Motor neuron (in vitro differentiated cells): ENCODE measurements at regions not wholly inside any gene's neighbourhood (a gene's known extent, or its start where the extent isn't known, plus 50 kb on each side); places are given as distances from the start of the nearest gene placed in this dataset.

Experiments
- ATAC-seq, 8 experiments: fragments of 200-7000 bp; cut with Tn5 transposase; replicated peaks in 6 of 8; 2 replicates each; pipeline ENCODE4 v1.8.0; 2021; ENCODE audit warnings: mild to moderate bottlenecking in 8 of 8, moderate library complexity in 8 of 8
- H3K27ac ChIP-seq, 2 donors: fragments of 250-450 bp; sonication (Bioruptor Pico); 2 replicates each; pipeline ENCODE4 v1.9.0; 2021; ENCODE audit warnings: antibody characterized with exemption in 2 of 2, mild to moderate bottlenecking in 2 of 2, moderate library complexity in 1 of 2
- H3K4me1 ChIP-seq, 2 donors: fragments of 250-450 bp; sonication (Bioruptor Pico); replicated peaks in 1 of 2; 2 replicates each; pipeline ENCODE4 v1.6.1; 2021; ENCODE audit warnings: antibody characterized with exemption in 2 of 2, mild to moderate bottlenecking in 2 of 2, moderate library complexity in 1 of 2
- H3K4me3 ChIP-seq, 5 donors: fragments of 250-450 bp; sonication (Bioruptor Pico); 2 replicates each; pipeline ENCODE4 v1.9.0; 2021; ENCODE audit warnings: antibody characterized with exemption in 5 of 5, mild to moderate bottlenecking in 5 of 5, moderate library complexity in 4 of 5
- WGBS, 10 experiments: fragments of 450-650 bp; shearing (Covaris generic); methylation state at CpG; one replicate each; pipeline ENCODE4 v1.0.0; 2022; 5-methylcytosine and 5-hydroxymethylcytosine counted together
- in situ Hi-C, 9 experiments: fragments of 400-800 bp; cut with MboI; loops; one replicate each; pipeline ENCODE4 v1.15.0; 2021; ENCODE audit warnings: low sequenced_read_pairs in 9 of 9, low pct_unique_long_range_greater_than_20kb in 2 of 9; ENCODE audit not compliant: unreplicated experiment in 9 of 9

DNA sequence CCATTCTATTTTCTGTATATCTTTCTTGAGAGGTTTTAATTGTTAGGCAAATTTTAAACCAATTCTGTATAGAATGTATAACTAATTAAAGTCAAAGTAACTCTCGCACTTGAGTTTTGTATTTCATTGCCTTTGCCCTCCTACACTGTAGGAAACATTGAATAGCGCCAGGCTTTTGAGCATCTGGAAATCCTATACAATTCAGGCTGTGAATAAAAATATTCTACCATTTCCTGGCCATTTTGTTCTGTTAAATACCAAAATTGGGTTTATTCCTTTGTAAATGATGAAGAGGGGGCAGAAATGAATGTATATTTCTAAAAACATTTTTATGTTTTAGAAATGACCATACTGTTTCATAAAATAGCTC is 571.8 kb upstream of the CLINT1 start:
- no peak overlapping the region for H3K4me3 ChIP-seq
- in situ Hi-C loops = no loop called here
- 55 to 100% (median 95%) methylated on average over 1 to 2 of the region's 2 CpGs; no CpG with 5 or more reads in 1 of the 10 experiments for WGBS, 10 experiments
- H3K27ac ChIP-seq = no peak overlapping the region
- no peaks in the 10 kb centered on the region for H3K4me1 ChIP-seq
- ATAC-seq = no peak

DNA sequence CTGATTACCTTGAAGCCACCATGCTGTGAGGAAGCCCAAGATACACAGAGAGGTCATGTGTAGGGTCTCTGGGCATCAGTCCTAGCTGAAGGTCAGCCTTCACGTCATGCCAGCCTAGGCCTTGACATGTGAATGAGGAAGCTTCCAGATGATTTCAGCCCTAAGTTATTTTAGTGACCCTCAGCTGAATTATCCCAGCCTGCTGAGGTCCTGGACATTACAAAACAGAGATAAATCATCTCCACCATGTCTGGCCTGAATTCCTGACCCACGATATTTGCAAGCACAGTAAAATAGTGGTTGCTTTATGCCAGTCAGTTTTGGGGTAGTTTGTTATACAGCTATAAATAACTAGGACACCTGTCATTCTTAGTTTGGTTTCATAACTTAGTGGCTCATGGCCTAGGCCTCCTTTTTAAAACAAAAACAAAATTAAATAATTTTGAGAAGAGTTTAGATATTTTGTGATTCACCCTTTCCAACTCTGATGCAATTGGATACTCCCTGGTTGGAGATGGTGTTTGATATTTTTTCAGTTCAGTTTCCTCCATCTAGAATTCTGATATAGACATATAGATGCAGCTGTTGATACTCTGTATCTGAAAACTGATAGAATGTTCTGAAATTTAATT is 571.3 kb upstream of the CLINT1 start:
- in situ Hi-C loops = no loop called here
- Histone ChIP-seq H3K27ac (no peak overlapping the region), H3K4me1 (no peaks in the 10 kb centered on the region), H3K4me3 (no peak overlapping the region)
- WGBS, 10 experiments = 0 to 100% (median 80%) methylated on average over 1 to 2 of the region's 2 CpGs; no CpG with 5 or more reads in 3 of the 10 experiments
- no peak for ATAC-seq

DNA sequence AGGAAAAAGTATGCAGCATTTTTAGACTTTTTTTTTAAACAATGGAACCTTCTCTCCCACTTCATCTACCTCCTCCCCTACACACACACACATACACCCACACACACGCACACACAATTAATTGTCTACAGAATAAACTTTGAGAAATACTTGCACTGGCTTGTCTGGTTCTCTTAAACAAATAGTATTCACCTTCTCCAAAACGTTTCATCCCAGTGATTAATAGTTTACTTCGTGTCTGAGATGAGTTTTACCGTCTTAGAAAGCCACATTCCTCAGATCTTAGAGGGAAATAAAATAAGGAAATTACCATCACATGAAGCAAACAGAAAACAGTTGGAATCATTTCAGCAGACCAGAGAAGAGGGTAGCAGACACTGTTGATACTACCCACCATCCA is 570.6 kb upstream of the CLINT1 start:
- Histone ChIP-seq H3K4me1 (no peaks in the 10 kb centered on the region), H3K4me3 (no peak overlapping the region), H3K27ac (no peak overlapping the region)
- in situ Hi-C loops = no loop called here
- ATAC-seq = no peak
- 5 to 68% (median 49%) methylated on average over 2 to 4 of the region's 4 CpGs; no CpG with 5 or more reads in 2 of the 10 experiments for WGBS, 10 experiments

DNA sequence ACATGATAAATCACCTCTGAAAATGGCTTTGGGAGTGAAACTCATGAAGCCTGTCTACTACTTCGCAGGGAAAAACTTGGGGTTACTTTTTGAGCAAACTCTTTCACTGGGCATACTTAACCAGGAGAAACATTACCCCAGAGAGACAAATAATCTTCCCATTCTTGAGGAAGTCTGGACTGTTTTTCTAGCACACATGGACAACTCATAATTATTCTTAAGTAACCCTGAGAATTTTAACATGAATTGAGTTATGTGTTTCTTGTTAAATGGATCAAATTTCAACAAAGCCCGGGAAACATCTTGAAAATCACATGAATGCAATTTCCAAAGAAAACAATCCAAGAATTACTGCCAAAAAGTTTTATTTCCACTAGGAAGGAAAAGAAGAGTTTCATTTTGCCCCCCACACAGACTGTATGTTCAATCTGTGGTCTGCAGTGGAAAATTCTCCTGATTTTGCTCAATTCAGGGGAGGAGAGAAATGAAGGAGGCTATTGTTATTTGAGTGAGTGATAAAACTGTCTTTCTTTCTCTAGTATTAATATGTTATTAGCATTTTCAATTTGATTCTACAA is 564.8 kb upstream of the CLINT1 start:
- Histone ChIP-seq H3K4me3 (no peak overlapping the region), H3K27ac (no peak overlapping the region), H3K4me1 (no peaks in the 10 kb centered on the region)
- WGBS, 10 experiments = 0 to 100% (median 87%) methylated on average over 1 to 2 of the region's 2 CpGs
- in situ Hi-C loops = no loop called here
- no peak for ATAC-seq

DNA sequence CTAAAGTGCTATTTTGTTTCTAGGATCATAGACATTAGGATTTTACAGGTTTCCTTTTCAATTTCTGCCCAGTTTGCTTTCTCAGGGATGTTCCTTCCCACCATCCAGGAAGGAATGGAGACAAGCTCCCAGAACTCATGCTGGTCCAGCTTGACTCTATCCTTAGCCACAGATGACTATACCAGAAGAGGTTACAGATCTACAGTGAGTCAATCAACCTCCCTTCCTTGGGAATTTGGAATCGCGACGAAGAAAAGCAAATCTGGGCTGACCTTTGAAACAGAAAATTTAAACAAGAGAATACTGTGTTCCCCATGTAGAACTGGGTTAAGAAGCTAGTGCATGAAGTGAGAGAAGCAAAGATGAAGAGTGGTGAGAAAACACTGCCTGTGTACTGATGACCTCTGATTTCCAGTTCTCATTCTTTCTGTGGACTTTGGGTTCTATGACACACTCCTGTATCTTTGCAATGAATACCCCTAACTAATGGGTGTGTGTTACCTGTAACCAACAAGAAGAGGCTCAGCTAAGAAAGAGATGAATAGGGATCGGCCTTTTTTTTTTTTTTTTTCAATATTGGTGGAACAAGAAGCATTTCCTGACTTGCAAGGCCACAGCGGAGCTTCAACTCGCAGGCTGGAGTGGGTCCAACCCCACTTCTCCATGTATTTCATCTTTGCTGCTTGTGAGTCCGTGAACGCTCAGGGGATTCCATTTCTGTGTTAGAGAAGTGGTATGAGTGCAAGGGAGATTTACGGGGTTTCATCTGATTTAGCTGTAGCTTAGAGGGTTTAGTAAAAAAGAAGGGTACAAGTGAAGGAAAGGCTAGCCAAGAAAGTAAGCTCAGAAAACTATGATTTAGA is 563.9 kb upstream of the CLINT1 start:
- in situ Hi-C loops = no loop called here
- 80 to 100% (median 97%) methylated on average over 1 to 9 of the region's 9 CpGs; no CpG with 5 or more reads in 1 of the 10 experiments for WGBS, 10 experiments
- Histone ChIP-seq H3K4me1 (no peaks in the 10 kb centered on the region), H3K4me3 (no peak overlapping the region), H3K27ac (no peak overlapping the region)
- no peak for ATAC-seq

DNA sequence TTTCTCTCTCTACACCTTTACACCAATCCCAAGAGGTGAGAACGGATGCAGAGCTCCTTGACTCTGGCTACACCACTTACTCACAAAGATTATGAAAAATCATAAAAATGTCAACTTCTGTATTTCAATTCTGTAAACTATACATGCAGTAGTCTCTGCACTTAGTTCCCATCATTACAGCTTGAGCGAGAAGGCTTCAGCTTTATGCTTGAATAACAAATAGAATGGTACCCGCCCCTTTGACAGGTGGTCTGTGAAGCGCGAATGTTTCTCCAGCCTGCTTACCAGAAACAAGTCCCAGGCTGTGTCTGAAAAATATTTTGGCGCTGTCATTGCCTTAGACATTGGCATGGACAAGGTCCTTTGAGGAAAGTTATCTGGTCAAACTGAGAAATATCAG is 562.4 kb upstream of the CLINT1 start:
- 80 to 97% (median 89%) methylated on average over 2 to 6 of the region's 6 CpGs; no CpG with 5 or more reads in 2 of the 10 experiments for WGBS, 10 experiments
- Histone ChIP-seq H3K4me3 (no peak overlapping the region), H3K4me1 (no peaks in the 10 kb centered on the region), H3K27ac (no peak overlapping the region)
- in situ Hi-C loops = no loop called here
- ATAC-seq = no peak

DNA sequence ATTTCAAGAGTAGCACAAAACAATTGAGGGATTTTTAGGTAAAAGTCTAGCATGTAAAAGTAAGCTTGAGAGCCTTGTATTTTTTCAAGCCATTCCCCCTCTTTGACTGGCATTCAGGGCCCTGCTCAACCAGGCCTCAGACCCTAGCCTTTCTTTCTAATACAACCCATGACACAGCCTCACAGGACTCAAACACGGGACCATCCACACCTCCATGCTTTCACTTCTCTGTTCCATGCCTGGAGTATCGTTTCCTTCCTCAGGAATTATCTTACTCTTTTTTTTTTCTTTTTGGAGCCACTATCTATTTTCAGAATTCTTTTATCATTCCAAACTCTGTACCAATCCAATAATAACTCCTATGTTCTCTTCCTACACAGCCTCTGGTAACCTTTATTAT is 560.2 kb upstream of the CLINT1 start:
- in situ Hi-C loops = no loop called here
- Histone ChIP-seq H3K27ac (no peak overlapping the region), H3K4me1 (no peaks in the 10 kb centered on the region), H3K4me3 (no peak overlapping the region)
- WGBS, 10 experiments = 57 to 100% (median 83%) methylated on average over 1 to 2 of the region's 2 CpGs
- ATAC-seq = no peak

DNA sequence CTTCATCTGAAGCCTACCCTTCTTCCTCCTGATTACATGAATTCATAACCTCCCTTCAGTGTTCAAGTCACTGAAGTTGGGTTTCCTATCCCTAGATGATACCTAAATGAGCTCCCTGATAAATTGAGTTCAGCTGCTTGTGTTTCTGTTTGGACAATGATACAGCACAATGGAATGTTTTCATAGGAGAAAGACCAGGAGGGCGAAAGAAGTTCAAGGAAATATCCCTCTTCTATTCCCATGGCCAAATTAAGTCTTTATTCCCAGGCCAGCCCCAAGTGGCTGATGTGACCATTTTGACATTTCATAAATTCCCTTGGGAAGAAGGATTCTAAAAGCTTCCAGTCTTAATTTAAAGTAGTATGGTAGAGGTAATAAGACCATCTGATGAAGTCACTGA is 555.8 kb upstream of the CLINT1 start:
- in situ Hi-C loops = no loop called here
- 0 to 71% (median 67%) methylated on average over 1 of the region's 1 CpG; no CpG with 5 or more reads in 7 of the 10 experiments for WGBS, 10 experiments
- Histone ChIP-seq H3K27ac (no peak overlapping the region), H3K4me3 (no peak overlapping the region), H3K4me1 (no peaks in the 10 kb centered on the region)
- ATAC-seq = no peak

DNA sequence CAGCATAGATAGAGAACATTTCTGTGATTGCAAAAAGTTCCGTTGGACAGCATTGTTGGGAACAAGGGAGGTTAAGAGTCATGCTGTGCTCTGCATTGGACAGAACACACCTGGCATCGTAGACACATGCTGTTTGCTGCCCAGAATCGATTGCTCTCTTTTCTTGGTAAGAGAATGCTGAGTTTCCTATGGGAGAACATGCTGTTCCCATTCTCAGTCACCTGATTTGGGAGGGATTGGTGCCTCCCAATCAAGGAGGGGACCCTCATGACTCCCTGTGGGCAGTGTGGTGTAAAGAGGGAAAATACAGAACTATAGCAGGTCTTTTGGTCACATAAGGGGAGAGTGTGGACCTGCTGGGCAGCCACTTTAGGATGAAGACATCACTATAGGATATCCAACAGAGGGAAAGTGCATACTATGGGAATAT is 555.4 kb upstream of the CLINT1 start:
- Histone ChIP-seq H3K27ac (no peak overlapping the region), H3K4me1 (no peaks in the 10 kb centered on the region), H3K4me3 (no peak overlapping the region)
- 0 to 100% (median 67%) methylated on average over 1 to 3 of the region's 3 CpGs; no CpG with 5 or more reads in 3 of the 10 experiments for WGBS, 10 experiments
- in situ Hi-C loops = no loop called here
- ATAC-seq = no peak

DNA sequence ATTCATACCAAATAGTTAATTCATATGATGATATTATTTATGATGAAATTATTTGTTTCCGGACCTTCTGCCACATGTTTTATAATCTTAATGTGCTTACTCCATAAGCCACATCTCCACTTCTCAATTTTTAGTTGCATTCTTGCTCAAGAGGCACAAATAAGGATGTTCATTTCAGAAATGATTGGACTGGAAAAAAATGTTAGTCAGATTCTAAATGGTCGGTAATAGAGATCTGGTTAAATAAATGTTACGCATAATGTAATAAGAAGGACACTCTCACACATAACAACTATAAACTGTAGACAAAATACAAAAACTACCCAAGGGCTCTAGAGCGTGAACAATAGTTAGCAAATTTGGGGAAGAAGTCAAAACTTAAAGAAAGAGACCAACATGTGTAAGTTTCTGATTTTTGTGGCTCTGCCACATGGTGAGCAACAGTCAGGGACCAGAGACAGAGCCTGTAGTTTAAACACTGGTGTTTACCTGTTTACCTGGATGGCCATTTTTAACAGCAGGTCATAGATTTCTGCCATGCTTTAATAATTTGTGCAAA is 554.3 kb upstream of the CLINT1 start:
- in situ Hi-C loops = no loop called here
- no peak for ATAC-seq
- no peaks in the 10 kb centered on the region for H3K4me1 ChIP-seq
- H3K4me3 ChIP-seq = no peak overlapping the region
- H3K27ac ChIP-seq = no peak overlapping the region
- 80 to 100% (median 90%) methylated on average over 2 to 4 of the region's 4 CpGs; no CpG with 5 or more reads in 1 of the 10 experiments for WGBS, 10 experiments

DNA sequence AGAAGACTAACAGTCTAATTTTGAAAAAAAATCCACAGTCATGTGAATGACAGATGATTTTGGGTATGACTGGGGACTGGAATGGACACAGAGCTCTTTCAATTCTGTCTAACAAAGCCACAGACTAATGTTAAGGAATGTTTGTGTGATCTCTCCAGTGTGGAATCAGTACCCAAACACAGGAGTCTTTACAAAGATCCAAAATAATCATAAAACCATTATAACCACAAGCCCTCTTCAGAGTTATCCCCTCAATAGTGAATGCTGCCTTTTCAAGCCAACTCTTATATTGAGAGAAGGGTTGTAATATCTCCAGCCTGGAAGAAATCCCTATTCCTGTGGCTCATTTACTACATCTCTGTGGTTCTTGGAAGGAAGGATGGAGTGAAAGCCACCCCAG is 552.0 kb upstream of the CLINT1 start:
- in situ Hi-C loops = no loop called here

DNA sequence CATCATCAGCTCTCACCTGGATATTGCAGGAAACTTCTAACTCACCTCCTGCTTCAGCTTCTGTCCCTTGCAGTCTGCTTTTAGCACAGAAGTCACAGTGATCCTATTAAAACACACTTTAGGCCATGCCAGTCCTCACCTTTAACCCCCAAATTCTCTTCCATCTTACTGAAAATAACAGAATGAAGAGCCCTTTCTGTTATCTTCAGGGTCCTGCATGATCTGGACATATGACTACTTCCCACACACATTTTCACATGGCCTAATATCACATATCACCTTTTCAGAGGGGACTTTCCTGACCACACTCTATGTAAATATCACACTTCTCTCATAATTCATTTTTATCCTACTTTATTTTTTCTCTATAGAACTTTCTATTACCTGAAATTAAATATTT is 550.6 kb upstream of the CLINT1 start:
- Histone ChIP-seq H3K4me1 (no peaks in the 10 kb centered on the region), H3K4me3 (no peak overlapping the region), H3K27ac (no peak overlapping the region)
- in situ Hi-C loops = no loop called here
- no peak for ATAC-seq

More for the DNA sequence above, 552.0 kb upstream of the CLINT1 start:
- H3K4me3 ChIP-seq = no peak overlapping the region
- H3K27ac ChIP-seq = no peak overlapping the region
- H3K4me1 ChIP-seq = no peaks in the 10 kb centered on the region
- ATAC-seq = no peak

DNA sequence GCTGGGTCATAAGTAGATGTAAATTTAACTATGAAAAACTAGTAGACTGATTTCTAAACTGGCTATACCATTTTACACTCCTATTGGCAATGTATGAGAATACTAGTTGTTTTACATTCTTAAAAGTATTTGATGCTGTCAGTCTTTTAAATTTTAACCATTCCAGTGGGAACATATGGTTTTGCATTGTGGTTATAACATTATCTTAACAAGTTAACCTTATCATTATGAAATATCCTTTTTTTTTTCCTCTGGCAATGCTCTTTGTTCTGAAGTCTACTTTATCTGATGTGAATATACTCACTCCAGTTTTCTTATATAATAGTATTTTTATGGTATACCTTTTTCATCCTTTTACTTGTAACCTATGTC is 548.9 kb upstream of the CLINT1 start:
- Histone ChIP-seq H3K4me1 (no peaks in the 10 kb centered on the region), H3K27ac (no peak overlapping the region), H3K4me3 (no peak overlapping the region)
- in situ Hi-C loops = no loop called here
- ATAC-seq = no peak
